HCT116 (cell line): ENCODE measurements at regions not wholly inside any gene's neighbourhood (a gene's known extent, or its start where the extent isn't known, plus 50 kb on each side); places are given as distances from the start of the nearest gene placed in this dataset.

Source experiments
- ATAC-seq: fragments of 200-7000 bp; cut with Tn5 transposase; 2 replicates; pipeline ENCODE4 v1.9.1; 2020; ENCODE audit warnings: mild to moderate bottlenecking, moderate library complexity
- BruUV-seq: library from RNA; stranded (reverse); fragments of 400-500 nt; replicated peaks from 2 replicates; lab custom pipeline; 2021; lab: Mats Ljungman, UMichigan
- CTCF ChIA-PET: fragments of 300-600 bp; sonication (Branson Sonifier 250); formaldehyde crosslinking; loops from one replicate; lab custom pipeline; 2021; ENCODE audit warnings: antibody characterized with exemption; lab: Charles Lee
- POLR2A ChIA-PET: fragments of 300-600, 350-600 bp; sonication (Branson Sonifier 250); formaldehyde crosslinking; loops from one replicate; lab custom pipeline; 2021; ENCODE audit warnings: antibody characterized with exemption; lab: Charles Lee
- RAD21 ChIA-PET, 2 experiments: fragments of 300-600 bp; sonication (Branson Sonifier 250); formaldehyde crosslinking; loops; one replicate each; lab custom pipeline; 2023; ENCODE audit warnings: low total read pairs in 2 of 2; ENCODE audit not compliant: uncharacterized antibody in 2 of 2, unreplicated experiment in 2 of 2, low non-redundant PET in 1 of 2; lab: Charles Lee
- DNase-seq: peaks from one replicate; pipeline ENCODE4 v3.0.0-alpha.2; 2010; ENCODE audit warnings: low read depth, low spot score
- H2AFZ ChIP-seq: fragments of 200-600 bp; shearing (Covaris generic), sonication (generic); 2 replicates; pipeline ENCODE4 v1.6.1; 2017; ENCODE audit warnings: low read depth, mixed run types, mixed read lengths, antibody characterized with exemption, low read length; ENCODE audit not compliant: poor library complexity, severe bottlenecking
- H3K27ac ChIP-seq: 2 replicates; pipeline ENCODE4 v1.5.1; 2012; ENCODE audit warnings: low read depth, low read length
- H3K27me3 ChIP-seq: fragments of 200-600 bp; sonication (generic); 2 replicates; pipeline ENCODE4 v1.6.1; 2016; ENCODE audit warnings: mixed run types, low read length, mixed read lengths; ENCODE audit not compliant: insufficient read depth
- H3K36me3 ChIP-seq, 2 experiments: fragments of 200-500 bp in 1 of 2; fragments of 200-600 bp in 1 of 2; sonication (Bioruptor generic) in 1 of 2; sonication (generic) in 1 of 2; 2 replicates each; pipeline versions ENCODE4 v1.5.1 to v1.6.1; 2014 to 2016; ENCODE audit warnings: low read length in 2 of 2, inconsistent platforms in 1 of 2, mixed read lengths in 1 of 2, mixed run types in 1 of 2; ENCODE audit not compliant: insufficient read depth in 2 of 2, control insufficient read depth in 1 of 2
- H3K4me1 ChIP-seq, 2 experiments: fragments of 200-600 bp in 1 of 2; sonication (generic) in 1 of 2; 2 replicates each; pipeline versions ENCODE4 v1.5.1 to v1.6.1; 2012 to 2017; ENCODE audit warnings: low read length in 2 of 2, inconsistent platforms in 1 of 2, mild to moderate bottlenecking in 1 of 2, mixed read lengths in 1 of 2, mixed run types in 1 of 2, moderate library complexity in 1 of 2; ENCODE audit not compliant: insufficient read depth in 2 of 2, control insufficient read depth in 1 of 2
- H3K4me2 ChIP-seq: fragments of 200-600 bp; sonication (generic); 2 replicates; pipeline ENCODE4 v1.6.1; 2017; ENCODE audit warnings: mixed run types, low read length, mixed read lengths
- H3K4me3 ChIP-seq, 2 experiments: fragments of 200-600 bp in 1 of 2; sonication (generic) in 1 of 2; replicated peaks in 1 of 2; 2 replicates each; pipeline ENCODE4 v1.5.1; 2011 to 2016; ENCODE audit warnings: low read length in 2 of 2, control low read depth in 1 of 2, low read depth in 1 of 2, mild to moderate bottlenecking in 1 of 2, mixed read lengths in 1 of 2, mixed run types in 1 of 2
- H3K79me2 ChIP-seq: fragments of 200-600 bp; sonication (generic); 2 replicates; pipeline ENCODE4 v1.6.1; 2017; ENCODE audit warnings: mild to moderate bottlenecking, mixed run types, low read length, moderate library complexity, mixed read lengths; ENCODE audit not compliant: insufficient read depth
- H3K9ac ChIP-seq: fragments of 200-600 bp; sonication (generic); 2 replicates; pipeline ENCODE4 v1.6.1; 2016; ENCODE audit warnings: low read length, mixed read lengths
- H3K9me2 ChIP-seq: fragments of 200-600 bp; sonication (generic), shearing (Covaris generic); 2 replicates; pipeline ENCODE4 v1.6.1; 2017; ENCODE audit warnings: mixed run types, mild to moderate bottlenecking, moderate library complexity; ENCODE audit not compliant: insufficient read depth
- H3K9me3 ChIP-seq, 2 experiments: fragments of 200-500 bp in 1 of 2; fragments of 200-600 bp in 1 of 2; sonication (Bioruptor generic) in 1 of 2; sonication (generic) in 1 of 2; 2 replicates each; pipeline ENCODE4 v1.6.1; 2014 to 2017; ENCODE audit warnings: low read length in 2 of 2, mixed read lengths in 2 of 2, inconsistent platforms in 1 of 2, low read depth in 1 of 2, mild to moderate bottlenecking in 1 of 2, mixed run types in 1 of 2, moderate library complexity in 1 of 2; ENCODE audit not compliant: control insufficient read depth in 1 of 2, insufficient read depth in 1 of 2
- H4K20me1 ChIP-seq: fragments of 200-600 bp; sonication (generic), shearing (Covaris generic); 2 replicates; pipeline ENCODE4 v1.6.1; 2017; ENCODE audit warnings: mixed run types, mild to moderate bottlenecking, moderate library complexity; ENCODE audit not compliant: insufficient read depth
- CEBPB ChIP-seq: IDR thresholded peaks from 2 replicates; pipeline ENCODE4 v1.6.1; 2012; ENCODE audit warnings: low read depth
- EGR1 ChIP-seq: IDR thresholded peaks from 2 replicates; pipeline ENCODE4 v1.6.1; 2012; ENCODE audit warnings: low read depth
- ELF1 ChIP-seq: IDR thresholded peaks from 2 replicates; pipeline ENCODE4 v1.6.1; 2012; ENCODE audit warnings: low read depth, borderline replicate concordance
- FOSL1 ChIP-seq: IDR thresholded peaks from 2 replicates; pipeline ENCODE4 v1.6.1; 2012; ENCODE audit warnings: low read depth
- RAD21 ChIP-seq: IDR thresholded peaks from 2 replicates; pipeline ENCODE4 v1.6.1; 2012; ENCODE audit warnings: low read depth, mild to moderate bottlenecking
- REST ChIP-seq: IDR thresholded peaks from 2 replicates; pipeline ENCODE4 v1.6.1; 2012; ENCODE audit warnings: low read depth
- SP1 ChIP-seq: IDR thresholded peaks from 2 replicates; pipeline ENCODE4 v1.6.1; 2012; ENCODE audit warnings: low read depth
- intact Hi-C: fragments of 100-400 bp; cut with micrococcal nuclease; formaldehyde crosslinking; loops from 2 replicates; pipeline ENCODE4 v1.10.0; 2022
- TF ChIP-seq, protein P1 (sequence below): IDR thresholded peaks from 2 replicates; pipeline ENCODE4 v1.6.1; 2012
- TF ChIP-seq, protein P2 (sequence below): IDR thresholded peaks from 2 replicates; pipeline ENCODE4 v1.6.1; 2011; ENCODE audit warnings: mild to moderate bottlenecking, low read length, moderate library complexity; ENCODE audit not compliant: insufficient replicate concordance; ENCODE audit errors: extremely low read depth
- TF ChIP-seq, protein P3 (sequence below): IDR thresholded peaks from 2 replicates; pipeline ENCODE4 v1.6.1; 2012

- peak overlapping the region; percentile 90 for H3K27ac ChIP-seq
- ATAC-seq (no peak), DNase-seq (no peak)
- no peaks in the 10 kb centered on the region for H3K27me3 ChIP-seq
- no peak overlapping the region for H3K4me3 ChIP-seq
- BruUV-seq = no TSS peak
- CTCF ChIA-PET = no interaction called here
- TF ChIP-seq EGR1 (peak; percentile 45; the same call in 1 of the 2 replicates), FOSL1 (no peak), ELF1 (no peak), RAD21 (no peak), CEBPB (peak; percentile 31; the same call in 1 of the 2 replicates), REST (no peak), SP1 (0 out of 2 replicates have a peak, but pooled peaks have one; percentile 21)
- TF ChIP-seq, protein P1, sequence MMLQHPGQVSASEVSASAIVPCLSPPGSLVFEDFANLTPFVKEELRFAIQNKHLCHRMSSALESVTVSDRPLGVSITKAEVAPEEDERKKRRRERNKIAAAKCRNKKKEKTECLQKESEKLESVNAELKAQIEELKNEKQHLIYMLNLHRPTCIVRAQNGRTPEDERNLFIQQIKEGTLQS = no peak
- TF ChIP-seq, protein P2, sequence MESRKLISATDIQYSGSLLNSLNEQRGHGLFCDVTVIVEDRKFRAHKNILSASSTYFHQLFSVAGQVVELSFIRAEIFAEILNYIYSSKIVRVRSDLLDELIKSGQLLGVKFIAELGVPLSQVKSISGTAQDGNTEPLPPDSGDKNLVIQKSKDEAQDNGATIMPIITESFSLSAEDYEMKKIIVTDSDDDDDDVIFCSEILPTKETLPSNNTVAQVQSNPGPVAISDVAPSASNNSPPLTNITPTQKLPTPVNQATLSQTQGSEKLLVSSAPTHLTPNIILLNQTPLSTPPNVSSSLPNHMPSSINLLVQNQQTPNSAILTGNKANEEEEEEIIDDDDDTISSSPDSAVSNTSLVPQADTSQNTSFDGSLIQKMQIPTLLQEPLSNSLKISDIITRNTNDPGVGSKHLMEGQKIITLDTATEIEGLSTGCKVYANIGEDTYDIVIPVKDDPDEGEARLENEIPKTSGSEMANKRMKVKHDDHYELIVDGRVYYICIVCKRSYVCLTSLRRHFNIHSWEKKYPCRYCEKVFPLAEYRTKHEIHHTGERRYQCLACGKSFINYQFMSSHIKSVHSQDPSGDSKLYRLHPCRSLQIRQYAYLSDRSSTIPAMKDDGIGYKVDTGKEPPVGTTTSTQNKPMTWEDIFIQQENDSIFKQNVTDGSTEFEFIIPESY = no peak
- TF ChIP-seq, protein P3, sequence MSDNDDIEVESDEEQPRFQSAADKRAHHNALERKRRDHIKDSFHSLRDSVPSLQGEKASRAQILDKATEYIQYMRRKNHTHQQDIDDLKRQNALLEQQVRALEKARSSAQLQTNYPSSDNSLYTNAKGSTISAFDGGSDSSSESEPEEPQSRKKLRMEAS = no peak
- H3K36me3 ChIP-seq = peaks cover 0 to 4% of the 10 kb centered on the region in 2 experiments; a peak in 1 of 4 replicates
- no peaks in the 10 kb centered on the region for H3K9me2 ChIP-seq
- RAD21 ChIA-PET = no interaction called here
- no peaks in the 10 kb centered on the region for H4K20me1 ChIP-seq
- peaks cover 74 to 78% of the 10 kb centered on the region in 2 experiments for H3K4me1 ChIP-seq
- H3K79me2 ChIP-seq = no peaks in the 10 kb centered on the region; the same call in 1 of the 2 replicates
- peak overlapping the region; percentile 51; the same call in 1 of the 2 replicates for H3K4me2 ChIP-seq
- H3K9me3 ChIP-seq = no peaks in the 10 kb centered on the region
- peak overlapping the region; percentile 52 for H3K9ac ChIP-seq
- POLR2A ChIA-PET = no interaction called here
- intact Hi-C loops = no loop called here
- H2AFZ ChIP-seq = no peak overlapping the region
Measured at GRCh38 chr12:75739912-75740311, 228.5 kb upstream of the KRR1 start.
